Fibroblast of skin of scalp (primary cell): ENCODE measurements at regions not wholly inside any gene's neighbourhood (a gene's known extent, or its start where the extent isn't known, plus 50 kb on each side); places are given as distances from the start of the nearest gene placed in this dataset.

ENCODE experiments used
- DNase-seq: peaks from one replicate; pipeline ENCODE4 v3.0.0-alpha.2; 2013

DNA sequence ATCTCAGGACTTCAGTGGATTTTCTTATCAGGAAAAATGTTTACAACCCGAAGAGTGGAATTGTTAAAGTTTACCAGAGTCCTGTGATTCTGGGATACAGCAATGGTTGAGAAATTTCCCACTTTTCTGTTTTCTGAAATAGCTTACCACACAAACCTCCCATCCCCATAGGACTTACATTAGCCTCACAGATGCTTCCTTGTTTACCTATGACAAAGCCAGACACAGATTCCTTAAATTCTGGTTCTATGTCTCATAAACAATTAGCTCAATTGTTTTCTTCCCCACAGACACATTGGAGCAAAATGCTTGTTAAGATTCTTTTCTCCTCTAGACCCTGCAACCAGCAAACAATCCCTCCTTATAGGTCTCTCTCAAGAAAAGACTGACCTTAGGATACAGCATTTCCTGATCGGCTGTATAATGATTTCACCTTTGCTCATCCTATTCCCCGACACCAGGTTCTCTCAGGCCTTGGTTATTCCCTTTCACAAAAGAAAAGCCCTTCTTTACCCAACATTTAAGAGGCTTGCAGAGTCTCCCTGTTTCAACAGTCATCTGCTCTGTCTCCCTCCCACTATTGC, 886.2 kb downstream of the ARAP2 start:
- DNase-seq = no peak

DNA sequence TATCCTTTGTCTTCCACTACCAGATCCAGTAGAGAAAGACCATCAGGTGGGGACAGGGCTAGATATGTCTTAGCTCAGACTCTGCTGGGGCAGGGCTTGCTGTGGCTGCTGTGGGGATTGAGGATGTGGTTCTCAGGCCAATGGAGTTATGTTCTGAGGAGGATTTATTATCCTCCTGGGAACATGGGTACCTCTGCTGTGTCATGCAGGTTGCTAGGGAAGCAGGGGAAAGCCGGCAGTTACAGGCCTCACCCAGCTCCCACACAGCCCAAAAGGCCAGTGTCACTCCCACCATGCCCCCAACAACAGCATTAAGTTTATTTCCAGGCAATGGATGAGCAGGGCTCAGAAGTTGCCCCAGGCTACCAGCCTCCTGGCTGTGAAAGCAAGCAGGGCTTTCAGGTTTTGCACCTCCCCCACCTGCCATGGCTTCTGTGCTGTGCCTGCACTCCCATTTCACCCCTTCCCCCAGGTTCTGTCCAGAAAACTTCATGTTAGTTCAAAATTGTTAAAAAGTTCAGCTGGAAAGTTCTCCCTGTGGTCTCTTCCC, 879.9 kb downstream of the ARAP2 start:
- DNase-seq = no peak

DNA sequence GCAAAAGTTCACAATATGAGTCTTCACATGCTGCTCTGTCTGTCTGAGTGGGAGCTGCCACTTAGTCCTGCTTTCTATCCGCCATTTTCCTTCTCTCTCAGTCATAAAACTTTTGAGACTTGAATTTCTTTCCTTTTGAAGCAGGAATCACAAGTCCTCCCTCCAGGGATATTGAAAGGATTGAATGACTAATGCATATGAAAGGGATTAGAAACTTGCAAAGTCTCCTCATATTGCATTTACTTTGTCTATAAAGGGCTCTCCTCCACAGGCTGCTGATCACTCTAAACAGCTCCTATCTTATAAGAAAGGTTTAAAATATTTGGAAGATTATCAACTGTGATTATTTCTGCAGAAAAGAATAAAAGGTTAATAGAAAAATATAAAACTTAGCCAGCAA, 879.1 kb downstream of the ARAP2 start:
- DNase-seq = no peak

DNA sequence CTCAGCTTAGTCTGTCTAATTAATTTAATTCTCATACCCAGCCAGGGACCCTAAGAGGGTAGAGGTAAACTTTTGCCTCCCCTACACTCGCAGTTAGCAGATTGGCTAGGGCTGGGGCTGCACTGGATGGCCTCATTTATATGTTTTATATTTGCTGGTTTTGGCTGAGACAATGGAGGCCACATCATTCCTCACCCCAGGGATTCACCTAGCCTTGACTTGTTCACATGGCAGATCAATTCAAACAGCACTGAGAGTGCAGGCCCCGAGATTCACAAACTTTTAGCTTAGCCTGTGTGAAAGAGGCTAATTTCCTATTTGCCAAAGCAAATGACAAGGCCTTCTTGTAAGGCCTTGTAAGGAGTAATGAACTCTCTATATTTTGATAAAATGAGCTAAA, 844.4 kb downstream of the ARAP2 start:
- DNase-seq = no peak

DNA sequence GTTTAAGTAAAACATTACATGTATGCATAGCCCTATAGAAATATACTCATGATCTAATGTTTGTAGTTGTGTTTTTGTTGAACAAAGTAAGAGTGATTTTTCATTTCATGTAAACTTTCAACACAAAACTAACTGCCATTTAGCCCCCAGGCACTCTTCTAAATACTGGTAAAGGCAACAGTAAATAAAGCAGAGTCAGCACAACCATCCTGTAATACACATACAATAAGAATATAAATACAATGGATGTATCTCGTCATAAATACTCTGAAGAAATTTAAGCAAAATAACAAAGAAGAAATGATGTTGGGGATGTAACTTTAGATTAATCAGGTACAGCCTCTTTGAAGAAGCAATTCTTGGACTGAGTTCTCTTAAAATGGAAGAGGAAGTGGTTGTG, 821.2 kb downstream of the ARAP2 start:
- DNase-seq = no peak

DNA sequence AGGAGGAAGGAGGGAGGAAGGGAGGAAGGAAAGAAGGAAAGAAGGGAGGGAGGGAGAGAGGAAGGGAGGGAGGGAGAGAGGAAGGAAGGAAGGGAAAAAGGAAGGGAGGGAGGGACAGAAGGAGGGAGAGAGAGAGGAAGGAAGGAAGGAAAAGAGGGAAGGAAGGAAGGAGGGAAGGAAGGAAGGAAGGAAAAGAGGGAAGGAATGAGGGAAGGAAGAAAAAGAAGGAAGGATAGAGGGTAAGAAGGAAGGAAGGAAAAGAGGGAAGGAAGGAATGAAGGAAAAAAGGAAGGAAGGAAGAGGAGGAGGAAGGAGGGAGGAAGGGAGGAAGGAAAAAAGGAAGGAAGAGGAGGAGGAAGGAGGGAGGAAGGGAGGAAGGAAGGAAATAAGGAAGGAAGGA, 796.8 kb downstream of the ARAP2 start:
- DNase-seq = no peak

DNA sequence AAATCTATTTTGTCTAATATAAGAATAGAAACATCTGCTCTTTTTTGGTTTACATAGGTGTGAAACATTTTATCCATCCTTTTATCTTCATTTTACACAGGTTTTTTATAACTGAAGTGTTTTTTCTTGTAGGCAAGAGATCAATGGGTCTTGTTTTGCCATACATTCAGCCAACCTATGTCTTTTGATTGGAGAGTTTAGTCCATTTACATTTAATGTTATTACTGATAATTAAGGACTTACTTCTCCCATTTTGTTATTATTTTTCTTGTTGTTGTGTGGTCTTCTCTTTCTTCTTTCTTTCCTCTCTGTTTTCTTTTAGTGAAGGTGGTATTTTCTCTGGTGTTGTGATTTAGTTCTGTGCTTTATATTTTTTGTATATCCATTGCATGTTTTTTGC, 785.3 kb downstream of the ARAP2 start:
- DNase-seq = no peak

DNA sequence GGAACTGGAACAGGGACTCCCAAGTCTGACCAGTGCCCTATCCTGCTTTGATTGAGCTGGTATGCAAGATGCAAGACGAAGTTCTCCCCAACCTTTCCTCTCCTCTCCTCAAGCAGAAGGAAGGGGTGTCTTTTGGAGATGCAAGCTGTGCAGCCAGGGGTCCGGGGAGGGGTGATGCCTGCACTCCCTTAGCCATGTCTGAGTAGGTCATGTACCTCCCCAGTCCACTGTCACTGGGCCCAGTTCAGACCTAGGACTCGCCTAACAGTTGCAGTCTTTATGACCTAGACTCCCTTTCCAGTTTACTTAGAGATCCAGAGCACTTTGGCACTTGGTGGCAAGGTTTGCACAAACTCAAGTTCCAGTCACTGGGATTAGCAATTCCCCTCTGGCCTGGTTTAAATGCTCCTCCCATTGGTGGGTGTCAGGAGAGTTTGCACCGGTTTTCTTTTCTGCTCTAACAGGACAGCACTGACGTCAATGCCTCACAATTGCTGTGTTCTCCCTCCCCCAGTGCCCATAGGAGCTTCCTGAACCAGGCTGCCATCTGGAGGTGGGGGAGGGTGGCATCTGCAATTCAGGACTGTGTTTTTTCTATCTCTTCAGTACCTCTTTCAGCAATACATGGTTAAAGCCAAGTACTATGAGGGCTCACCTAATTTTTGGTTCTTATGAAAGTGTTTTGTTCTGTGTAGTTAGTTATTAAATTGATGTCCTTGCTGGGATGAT, 782.2 kb downstream of the ARAP2 start:
- no peak for DNase-seq

DNA sequence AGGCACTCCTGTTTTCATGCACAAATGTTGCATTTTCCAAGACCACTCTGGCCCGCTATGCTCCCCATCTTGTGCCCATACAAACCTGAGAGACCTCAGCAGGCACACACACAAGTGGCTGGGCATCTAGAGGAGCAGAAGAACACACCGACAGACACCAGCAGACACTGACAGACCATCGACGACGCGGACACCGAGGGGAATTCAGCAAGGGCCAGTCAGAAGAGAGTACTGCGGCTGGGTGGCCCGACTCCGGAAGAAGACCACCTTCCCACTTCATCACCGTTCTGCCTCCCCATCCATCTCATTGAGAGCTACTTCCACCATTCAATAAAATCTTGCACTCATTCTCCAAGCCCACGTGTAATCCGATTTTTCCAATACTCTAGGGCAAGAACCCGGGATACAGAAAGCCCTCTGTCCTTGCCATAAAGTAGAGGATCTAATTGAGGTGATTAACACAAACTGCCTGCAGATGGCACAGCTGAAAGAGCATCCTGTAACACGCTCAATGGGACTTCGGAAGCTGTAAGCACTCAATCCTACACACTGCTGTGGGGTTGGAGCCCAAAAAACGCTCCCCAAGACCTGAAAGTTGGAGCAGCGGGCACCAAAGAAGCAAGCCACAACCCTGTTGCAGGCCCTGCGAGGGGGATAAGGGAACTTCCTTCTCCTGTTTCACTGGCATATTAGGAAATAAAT, 780.9 kb downstream of the ARAP2 start:
- no peak for DNase-seq

DNA sequence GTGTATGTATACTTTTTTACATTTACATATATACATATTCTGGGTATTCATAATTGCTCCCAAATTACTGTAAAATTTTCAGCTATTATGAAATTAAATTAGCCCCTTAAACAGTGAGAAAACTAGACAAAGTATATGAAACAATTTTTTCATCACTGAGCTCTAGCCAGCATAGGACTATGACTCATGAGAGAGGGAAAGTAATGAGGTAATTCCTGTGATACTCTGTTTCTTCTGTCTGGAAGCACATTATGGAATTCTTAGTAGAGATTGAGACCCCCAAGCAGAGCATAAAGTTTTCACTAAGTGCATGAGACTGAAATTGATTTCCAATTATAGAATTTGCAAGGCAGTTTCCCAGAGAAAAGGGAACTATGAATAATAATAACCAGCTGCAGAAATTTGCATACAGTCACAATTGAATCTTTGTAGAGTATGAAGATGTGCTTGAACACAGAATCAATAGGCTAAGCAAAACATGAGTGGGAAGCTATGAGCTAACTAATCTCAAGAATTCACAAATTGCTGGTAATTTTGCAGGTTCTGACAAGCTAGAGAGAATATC, 779.3 kb downstream of the ARAP2 start:
- no peak for DNase-seq

DNA sequence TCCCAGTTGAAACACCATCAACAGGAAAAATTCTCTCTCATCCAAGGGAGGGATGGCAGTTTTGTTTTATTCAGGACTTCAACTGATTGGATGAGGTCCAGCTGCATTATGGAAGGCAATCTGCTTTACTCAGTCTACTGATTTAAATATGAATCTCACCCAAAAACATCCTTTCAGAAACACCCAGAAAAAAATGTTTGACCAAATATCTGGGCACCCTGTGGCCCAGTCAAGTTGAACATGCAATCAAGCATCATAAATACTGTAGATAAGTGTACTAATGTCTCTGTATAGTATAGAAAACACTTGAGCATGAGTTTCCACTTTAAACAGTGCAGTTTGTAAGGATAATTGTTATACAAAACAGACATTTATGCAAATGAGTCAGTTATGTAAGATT, 753.2 kb downstream of the ARAP2 start:
- no peak for DNase-seq

DNA sequence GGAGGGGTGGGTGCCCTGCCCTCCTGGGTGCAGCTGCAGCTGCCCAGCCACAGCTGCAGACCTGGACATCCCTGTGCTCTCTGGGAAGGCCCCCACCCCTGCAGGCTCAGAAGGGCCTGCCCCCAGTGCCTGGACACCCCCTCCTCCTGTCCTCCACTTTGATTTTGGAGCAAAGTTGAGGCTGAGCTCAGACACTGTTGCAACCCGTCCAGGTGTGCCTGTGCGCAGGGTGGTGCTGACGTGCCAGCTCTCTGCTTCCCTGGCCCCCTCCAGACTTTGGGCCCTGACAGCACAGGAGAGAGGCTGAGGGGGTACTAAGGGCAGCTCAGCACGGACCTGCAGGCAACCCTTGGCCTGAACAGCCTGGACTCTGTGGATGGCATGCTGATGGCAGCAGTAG, 750.3 kb downstream of the ARAP2 start:
- DNase-seq = no peak

DNA sequence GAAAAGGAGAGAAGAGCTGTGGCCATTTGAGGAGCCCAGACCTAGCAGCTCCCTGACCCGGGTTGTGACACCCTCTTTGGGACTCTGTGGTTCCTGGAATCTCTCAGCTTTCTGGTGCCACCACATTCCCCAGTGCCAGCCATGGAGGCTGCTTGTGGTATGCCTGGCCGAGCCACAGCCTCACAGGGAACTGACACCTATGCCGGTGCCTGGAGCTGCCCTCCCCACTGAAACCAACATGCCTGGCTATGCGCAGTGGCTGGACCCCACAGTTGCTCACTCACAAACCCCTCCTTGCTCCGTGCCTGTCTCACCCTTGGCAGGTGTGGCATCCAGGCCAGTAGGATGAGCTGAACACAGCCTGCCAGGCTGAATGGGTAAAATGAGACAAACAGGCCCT, 749.4 kb downstream of the ARAP2 start:
- DNase-seq = no peak

DNA sequence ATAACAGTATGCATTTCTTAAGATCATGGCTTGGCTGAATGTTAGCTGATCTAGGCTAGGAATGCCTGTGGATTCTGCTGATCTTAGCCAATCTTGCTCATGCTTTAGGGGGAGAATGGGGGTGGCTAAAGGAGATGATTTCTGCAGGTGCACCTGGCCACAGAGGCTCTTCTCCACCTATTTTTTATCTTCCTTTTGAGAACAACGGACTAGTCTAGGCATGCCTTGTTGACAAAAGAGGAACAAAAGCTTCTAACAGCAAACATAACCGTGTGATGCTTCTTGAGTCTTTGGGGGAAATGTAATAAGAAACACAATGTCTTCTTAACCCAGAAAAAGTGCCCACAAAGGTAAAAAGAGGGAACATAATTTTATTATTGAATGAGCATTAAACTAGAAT, 743.5 kb downstream of the ARAP2 start:
- DNase-seq = no peak

DNA sequence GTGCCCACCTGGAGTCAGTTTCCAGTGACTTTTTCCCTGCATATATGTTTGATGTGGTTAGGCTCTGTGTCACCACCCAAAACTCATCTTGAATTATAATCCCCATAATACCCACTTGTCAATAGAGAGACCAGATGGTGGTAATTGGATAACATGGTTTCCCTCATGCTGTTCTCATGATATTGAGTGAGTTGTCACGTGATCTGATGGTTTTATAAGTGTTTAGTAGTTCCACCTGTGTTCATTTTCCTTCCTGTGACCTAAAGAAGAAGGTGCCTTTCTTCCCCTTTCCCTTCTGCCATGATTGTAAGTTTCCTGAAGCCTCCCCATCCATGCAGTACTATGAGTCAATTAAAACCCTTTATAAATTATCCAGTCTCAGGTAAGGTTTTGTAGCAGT, 740.9 kb downstream of the ARAP2 start:
- no peak for DNase-seq

DNA sequence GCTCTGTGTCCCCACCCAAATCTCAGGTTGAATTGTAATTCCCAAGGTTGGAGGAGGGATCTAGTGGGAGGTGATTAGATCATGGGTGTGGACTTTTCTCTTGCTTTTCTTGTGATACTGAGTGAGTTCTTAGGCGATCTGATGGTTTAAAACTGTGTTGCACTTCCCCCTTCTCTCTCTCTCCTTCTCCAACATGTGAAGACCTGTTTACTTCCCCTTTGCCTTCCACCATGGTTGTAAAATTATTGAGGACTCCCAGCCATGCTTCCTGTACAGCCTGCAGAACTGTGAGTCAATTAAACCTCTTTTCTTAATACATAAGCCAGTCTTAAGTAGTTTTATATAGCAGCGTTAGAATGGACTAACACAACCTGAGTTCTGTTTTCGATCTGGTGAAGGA, 738.2 kb downstream of the ARAP2 start:
- no peak for DNase-seq

DNA sequence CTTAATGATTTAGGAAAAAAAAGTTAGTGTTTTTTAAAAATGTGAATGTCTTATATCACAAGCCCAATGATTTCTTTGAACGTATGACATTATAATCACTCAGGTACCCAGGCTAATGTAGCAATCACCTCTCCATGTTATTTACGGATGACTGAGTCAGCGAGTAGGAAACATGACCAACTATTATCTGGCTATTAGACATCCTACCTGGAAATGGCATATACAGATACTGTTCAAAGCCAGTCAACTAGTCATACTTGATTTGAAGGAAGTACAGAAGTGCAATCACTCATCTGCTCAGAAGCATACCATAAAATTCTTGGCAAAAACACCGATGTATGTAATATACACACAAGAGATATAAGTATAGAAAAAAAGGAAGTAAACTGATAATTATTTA, 732.5 kb downstream of the ARAP2 start:
- no peak for DNase-seq

DNA sequence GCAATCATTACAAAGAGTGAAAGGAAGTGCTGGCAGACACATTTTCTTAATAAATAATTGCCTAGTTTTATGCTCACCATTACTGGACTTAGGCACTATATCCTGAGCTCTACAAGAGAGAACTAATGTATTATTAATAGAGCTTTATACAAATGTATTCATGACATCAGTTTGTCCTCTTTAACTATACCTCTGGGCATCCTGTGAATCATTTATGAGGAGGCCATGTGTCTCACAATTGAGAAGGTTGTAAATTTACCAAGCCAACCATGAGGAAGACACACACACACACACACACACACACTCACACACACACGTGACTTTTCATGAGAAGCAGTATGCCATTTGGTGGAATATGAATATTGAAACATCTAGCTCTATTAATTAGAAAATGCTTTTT, 728.2 kb downstream of the ARAP2 start:
- no peak for DNase-seq

DNA sequence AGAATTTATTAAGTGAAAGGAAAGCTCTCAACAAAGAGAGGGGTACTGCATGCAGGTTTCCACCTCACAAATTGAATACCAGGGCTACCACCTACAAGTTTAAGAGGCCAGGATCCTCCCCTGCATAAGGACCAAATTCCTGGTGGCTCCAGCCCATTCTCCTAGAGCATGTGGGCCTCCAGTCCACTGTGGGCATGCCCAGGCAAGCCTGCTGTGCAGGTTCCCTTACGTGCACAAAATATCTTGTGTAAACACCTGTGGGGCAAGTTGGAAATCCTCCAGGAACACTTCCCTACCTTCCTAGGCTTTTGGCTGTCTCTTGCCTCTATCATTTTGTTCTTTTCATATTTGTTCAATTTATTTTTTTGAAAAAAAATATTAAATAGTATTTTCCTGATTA, 724.3 kb downstream of the ARAP2 start:
- DNase-seq = no peak

DNA sequence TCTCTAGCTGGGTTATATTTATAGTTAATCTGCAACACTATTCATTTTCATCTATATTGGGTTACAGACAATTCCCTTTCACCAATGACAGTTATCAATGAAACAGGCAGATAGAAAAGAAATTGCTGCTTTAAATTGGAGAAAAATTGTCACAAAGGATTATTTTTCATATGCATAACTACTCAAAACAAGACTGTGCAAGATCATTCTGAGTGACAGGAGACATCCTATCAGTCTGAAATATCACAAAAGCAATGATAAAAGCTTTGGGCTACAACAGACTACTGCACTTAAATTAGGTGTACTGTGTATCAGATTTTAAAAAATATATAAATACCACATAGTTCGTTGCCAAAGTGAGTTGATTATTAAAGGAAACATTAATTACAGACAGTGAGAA, 722.6 kb downstream of the ARAP2 start:
- no peak for DNase-seq

DNA sequence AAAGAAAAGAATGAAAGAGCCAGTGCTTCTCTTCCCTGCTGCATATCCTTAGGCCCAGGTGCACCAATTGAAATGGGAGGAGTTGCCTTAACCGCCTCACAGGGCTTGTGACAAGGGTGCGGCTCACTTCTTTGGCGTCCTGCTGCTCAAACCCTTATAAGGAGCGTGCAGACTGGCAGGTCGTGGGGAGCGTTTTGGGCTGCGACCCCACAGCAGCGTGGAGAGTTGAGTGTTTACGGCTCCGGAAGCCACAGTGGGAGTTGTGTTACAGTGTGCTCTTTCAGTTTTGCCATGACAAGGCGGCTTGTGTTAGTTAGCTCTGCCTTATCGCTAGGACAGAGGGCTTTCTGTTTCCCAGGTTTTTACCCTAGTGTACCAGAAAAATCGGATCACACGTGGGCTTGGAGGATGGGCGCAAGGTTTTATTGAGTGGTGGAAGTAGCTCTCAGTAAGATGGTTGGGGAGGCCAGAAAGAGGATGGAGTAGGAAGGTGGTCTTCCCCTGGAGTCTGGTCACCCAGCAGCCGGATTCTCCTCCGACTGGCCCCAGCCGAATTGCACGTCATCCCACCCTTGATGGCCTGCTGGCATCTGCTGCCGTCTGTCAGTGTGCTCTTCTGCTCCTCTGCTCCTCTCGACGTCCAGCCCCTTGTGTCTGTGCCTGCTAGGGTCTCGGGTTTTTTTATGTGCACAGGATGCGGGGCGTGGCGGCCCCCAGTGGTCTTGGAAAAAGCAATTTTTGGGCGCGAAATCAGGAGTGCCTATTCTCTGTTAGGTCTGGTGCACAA, 718.9 kb downstream of the ARAP2 start:
- no peak for DNase-seq

DNA sequence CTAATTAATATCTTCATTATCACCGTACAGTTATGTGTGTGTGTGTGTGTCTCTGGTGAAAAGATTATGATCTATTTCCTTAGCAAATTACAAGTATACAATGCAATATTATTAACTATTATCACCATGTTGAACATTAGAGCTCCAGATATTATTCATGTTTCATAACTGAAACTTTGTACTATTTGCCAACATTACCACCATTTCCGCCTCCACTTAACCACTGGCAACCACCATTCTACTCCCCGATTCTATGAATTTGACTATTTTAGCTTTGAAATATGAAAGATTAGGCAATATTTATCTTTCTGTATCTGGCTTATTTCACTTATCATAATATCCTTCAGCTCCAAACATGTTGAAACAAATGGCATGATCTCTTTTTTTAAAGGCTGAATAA, 717.9 kb downstream of the ARAP2 start:
- DNase-seq = no peak

DNA sequence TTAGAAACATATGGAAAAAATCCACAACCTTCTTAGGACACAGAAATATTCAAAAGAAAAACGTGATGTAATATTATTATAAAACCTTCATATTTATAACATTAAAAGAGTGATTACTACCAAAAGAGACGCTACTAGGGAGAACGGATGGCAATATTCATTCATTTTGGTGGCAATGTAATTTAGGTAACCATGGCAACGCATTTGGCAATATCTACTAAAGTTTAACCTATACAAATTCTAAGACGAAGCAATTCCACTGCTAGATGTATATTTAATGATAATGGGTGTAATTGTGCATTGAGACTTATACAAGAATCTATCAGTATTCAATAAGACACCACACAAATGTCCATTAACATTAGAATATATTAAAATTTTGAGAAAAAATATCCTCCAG, 709.4 kb downstream of the ARAP2 start:
- DNase-seq = no peak
